Globus pallidus (tissue), 1 donor: ENCODE measurements at regions not wholly inside any gene's neighbourhood (a gene's known extent, or its start where the extent isn't known, plus 50 kb on each side); places are given as distances from the start of the nearest gene placed in this dataset.

Experiments
- DNase-seq: peaks from one replicate; pipeline ENCODE4 v3.0.0-alpha.2; 2015; ENCODE audit warnings: low spot score

DNA sequence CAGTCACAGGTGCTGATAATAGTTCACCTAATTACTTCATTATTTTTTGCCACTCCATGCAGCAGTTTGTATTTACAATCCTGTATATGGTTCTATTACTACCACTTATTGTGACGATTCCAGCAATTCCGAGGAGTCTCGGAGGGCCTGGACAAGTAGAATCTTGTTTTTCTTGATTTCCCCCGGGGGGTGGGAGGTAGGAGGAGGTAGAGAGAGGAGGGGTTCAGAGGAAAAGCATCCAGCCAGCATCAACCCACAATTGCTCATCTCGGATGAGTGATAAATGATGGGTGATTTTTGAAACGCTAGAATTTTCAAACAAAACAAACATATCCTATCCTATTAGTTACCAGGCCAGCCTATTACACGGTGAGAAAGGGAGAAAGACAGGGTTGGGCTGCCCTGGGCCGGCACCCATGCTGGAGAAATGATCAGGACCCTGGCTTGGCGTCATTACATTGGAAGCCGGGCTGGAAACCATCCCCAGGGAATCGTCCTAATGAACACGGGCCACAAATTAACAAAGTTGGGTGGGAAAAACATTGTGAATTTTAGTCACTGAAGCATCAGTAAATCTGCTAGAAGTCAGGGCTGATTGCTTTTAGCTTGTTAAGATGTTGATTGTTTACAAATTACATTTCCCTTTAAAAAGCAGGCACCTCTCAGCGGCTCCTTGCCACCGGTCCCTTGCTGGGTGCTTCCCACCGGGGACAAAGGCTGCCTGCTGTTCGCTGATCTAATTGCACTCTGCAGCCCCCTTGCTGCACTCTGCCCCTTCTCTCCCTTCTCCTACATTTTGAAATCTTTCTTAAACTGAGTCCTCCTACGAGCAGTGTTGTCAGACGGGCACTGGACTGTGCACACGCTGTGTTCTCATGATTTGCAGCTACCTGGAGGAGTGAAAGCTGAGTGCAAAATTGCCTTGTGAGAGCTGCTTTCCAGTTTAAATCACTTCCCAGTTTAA lies 95.5 kb downstream of the FAM204A start:
- no peak for DNase-seq

DNA sequence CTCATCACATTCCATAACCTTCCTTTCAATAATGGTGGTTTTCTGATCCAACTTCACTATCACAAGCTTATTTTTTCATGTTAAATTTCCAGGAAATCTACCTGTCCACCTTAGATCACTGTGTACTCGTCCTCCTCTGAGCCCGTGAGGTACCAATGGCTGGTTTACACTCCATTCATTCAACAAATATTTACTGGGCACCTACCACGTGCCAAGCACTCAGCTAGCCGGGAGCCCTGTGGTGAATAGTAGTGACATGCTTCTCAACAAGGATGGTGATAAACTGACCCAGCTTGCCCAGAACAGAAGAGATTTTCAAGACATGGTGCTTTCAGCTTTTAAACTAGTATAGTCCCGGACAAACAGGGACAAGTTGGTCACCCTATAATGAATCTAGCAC lies 98.2 kb downstream of the FAM204A start:
- DNase-seq, result no peak

DNA sequence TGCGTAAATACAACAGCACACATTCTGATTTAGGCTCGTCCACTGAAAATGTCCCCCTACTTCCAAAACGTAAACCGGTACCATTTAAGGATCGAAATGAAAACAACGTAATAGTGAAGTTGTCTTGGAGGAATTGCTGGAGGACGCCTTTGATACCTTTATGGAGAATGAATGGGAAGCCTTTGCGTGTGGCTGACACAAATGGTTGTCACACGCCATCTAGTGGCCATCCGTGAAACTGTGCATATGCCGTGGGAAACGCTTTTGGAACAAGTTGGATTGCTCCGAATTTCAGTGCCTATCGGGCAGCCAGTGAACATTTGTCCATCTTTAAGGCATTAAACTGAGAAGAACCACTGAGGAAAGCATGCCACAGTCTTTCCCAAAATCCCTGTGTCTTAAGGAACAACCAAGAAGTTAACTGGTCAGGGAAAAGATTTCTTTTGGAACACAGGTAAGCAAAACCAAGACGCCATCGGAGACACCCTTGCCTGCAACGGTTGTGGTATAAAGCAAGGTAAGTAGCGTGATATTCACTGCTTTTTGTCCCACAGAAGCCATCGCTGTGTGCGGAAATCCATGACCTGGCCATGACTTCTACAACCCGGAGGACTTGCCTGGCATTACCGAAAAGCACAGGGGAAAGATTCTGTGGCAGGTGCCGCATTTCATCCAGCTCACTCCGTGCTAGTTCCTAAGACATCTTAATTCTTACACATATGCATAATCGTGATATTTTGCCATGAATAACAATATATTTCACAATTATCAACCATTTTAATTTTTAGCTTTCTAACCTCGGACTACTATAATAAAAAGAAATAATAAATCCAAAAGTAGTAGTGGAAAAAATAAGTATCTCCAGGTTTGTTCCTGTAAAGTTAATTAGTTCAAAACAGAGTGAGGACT lies 100.6 kb downstream of the FAM204A start:
- peak; percentile 68 for DNase-seq

DNA sequence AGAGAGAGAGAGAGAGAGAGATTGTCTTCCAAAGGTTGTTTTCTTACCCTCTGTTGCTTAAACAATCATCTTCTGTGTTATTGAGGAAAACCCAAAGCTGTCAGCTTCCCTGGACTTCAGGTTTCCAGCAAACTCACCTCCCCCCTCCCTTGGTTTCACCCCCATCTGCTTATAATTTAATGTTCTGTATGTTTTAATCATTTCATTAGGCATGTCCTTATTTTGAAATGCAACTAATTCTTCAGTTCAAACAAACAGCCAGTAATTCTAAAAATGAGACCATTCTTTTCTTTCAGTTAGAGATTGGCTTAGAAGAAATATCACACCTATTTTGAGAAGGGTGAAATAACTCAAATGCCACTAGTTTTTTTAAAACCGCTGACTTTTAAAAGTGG lies 102.9 kb downstream of the FAM204A start:
- DNase-seq, result no peak

DNA sequence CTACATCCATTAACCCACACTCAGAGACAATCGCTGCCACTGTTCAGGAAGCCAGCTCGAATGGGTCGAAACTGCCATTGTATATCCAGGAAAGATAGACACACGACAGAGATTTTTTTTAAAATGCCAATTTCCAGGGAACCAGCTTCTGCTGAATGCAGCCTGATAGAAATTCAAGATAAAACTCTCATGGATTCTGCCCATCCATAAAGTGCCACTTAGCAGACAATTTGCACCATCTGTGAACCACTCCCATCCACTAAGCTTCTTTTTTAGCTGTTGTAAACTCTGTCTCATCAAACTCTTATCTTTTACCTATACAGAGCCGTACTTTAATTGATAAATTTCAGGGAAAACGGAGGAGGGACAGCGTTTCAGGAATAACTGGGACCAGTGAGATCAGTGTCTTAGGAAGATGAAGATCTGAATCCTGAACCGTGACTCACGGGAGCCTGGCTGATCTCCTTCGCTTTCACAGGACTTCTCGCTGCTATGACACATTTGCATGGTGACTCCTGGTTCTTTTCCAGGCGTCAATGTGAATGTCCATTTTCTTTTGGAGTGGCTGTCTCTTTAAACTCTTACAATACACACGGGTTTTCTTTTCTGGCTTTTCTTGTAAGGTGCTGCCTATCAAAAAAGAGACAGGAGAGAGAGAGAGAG lies 103.4 kb downstream of the FAM204A start:
- DNase-seq, result no peak

DNA sequence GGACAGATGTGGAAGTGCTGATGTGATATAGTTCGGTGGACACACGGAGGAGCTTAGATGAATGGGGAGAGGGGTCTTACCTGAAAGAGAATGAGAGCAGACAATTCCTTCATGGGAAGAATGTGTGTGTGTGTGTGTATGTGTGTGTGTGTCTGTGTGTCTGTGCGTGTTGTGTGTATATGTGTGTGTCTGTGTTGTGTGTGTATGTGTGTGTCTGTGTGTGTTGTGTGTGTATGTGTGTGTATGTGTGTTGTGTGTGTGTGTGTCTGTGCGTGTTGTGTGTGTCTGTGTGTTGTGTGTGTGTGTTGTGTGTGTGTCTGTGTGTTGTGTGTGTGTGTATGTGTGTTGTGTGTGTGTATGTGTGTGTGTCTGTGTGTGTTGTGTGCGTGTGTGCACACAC lies 104.2 kb downstream of the FAM204A start:
- DNase-seq, result no peak

DNA sequence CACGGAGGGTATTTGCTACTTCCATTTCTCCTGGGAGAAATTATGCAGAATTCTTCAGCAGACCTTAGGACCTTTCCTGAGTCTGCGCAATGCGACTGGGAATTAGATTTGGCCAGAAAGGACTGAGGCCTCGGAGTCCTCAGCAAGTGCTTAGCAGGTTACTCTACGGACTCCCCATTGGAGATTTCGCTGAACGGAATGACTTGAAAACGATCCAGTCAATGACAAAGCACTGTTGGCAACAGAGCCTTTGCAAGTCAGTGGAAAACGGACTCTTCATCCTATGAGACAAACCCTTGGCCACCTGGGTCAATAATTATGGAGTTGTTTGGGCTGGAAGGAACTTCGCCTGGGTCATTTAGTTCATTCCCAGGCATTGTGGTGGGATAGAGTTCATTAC lies 107.4 kb downstream of the FAM204A start:
- DNase-seq, result no peak

DNA sequence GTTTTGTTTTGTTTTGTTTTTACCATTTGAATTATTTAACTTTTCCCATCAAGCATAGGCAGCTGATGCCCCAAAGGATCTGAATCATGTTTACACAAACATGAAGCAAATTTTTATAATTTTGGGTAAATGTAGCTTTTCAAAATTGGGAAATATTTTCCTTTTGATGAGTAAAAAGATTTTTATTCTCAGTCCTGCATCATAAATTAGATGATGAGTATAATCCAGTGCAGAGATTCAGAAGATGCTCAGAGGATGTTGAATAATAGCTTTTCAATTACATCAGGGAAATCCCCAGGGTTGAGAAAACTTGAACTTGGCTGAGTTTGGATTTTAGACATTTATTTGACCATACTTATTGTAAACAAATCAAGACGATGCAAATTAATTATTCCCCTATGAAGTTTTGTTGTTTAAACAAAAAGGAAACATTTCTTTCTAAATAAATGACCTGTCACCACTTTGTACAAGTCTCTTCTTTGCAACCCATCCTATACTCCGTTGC lies 121.7 kb downstream of the FAM204A start:
- no peak for DNase-seq

DNA sequence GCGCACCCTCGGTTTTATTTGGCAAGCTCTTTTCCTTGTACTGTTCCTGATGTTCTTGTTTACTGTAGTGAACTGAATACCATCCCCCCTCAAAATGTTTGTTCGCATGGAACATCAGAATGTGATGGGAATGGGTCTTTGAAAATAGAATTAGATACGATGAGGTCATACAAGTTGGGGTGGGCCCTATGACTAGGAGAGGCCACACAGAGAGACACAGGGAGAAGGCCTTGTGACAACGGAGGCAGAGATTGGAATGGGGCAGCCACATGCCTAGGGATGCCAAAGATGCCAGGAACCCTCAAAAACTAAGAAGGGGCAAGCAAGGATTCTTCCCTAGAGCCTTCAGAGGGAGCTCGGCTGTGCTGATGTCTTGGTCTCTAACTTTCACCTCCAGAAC lies 123.6 kb downstream of the FAM204A start:
- no peak for DNase-seq

DNA sequence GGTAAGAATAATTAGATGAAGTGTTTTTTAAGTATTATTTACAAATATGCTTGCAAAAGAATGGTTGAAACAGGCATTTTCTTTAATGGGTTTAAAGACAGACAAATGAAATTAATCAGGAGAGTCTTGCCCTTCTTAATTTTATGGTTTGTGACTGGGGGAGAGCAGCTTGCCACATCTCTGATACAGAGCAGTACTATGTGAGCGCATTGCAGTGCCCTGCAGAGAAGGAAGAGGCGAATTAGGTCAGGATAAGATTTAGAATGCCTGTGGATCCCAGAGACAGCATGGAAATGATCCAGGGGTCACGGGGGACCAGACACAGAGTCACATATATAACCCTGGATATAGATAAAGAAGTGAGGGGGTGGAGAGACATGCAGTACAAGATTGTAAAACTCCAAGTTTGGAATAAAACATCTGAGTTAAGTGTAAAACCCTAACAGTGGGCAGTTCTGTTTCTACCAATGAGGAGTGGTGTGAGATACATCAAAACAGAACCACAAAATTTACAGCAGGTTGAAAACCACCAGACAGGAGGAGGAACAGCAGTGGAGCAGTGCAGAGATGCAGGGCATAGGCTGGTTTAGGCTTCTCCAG lies 125.5 kb downstream of the FAM204A start:
- no peak for DNase-seq

DNA sequence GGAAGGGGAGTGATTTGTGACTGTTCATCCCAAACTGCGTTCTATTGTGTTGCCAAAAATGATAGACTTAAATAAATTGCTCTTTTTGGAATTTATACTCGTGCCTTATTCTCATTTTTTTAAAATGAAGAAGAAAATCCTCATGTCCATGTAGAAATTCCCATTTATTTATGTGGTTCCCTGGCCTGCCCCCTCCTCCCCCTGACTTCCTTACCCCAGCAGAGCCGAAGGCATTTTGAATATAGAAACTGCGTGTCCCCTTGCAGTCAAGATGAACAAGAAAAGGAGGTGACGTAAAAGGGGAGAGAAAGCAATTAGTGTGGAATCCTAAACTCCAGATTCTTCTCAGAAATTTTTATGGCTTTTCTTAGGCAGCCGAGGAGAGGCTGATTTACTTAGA lies 126.1 kb downstream of the FAM204A start:
- DNase-seq, result no peak

DNA sequence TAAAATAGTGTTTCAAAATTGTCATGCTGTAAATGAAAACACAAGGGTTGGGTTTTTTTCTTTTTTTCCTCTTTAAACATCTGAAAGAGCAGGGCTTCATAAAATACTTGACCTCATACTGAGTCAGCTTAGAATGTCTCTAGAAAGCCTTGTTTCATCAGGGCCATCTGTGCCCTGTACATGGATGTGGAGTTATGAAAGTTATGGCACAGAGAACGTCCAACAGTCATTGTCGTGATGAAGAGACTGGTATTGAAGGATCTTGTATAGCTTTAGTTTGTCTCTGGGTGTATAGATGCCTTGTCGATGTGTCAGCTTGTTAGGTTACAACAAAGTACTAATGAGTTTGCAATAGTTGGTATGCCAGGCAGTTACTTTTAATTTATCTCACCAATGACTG lies 127.3 kb downstream of the FAM204A start:
- no peak for DNase-seq

DNA sequence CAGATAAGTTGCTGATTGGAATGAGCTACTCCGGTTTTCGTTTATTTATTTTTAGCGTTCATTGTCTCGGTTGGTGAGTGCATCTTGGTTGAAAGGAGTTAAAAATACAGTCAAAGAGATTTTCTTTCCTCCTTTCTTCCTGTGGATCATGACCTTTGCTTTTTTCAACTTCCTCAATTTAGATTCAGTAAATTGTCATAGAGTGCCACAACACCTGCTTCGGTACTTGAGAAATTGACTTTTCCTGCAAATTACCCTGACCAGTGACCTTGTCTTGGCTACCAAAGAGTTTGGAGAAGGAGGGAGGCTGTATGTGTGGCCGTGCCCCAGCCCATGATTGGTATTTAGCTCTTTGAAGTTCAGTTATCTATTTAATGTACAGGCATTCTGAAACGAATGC lies 128.7 kb downstream of the FAM204A start:
- DNase-seq, result no peak

DNA sequence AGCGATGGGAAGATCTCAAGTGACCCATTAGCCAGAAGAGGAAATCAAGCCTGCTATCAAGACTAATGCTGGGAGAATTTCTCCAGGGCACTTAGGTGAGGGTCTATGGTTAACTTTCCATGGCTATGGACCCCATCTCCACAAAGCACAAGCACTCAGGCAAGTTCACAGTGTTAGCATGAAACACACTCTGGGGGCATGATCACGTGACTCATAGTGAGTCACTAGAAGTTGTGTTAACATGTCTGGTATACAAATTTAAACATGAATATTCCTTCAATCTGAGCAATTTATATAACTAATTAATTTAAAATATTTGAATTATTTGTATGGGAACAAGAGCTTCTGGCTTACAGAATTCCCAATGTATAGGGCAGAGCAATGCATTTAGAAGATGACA lies 131.8 kb downstream of the FAM204A start:
- no peak for DNase-seq

DNA sequence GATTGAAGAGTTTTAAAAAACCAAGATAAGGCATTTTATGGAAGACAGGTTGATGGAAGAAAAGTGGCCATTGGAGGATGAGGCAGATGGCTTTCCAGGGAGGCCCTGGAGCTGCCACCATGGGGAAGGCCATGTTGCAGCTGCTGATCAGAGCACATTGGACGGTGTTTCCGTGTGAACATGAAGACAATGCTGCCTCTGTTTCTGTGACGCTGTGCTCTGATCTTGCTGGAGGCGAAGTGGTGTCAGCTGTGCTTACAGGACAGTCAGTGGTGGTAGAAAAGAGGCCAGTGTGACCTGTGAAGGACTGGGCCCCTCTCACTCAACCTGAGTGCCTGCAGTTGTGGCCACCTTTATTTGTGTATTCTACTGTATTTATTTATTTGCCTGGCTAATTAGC lies 132.9 kb downstream of the FAM204A start:
- peak; percentile 85 for DNase-seq

DNA sequence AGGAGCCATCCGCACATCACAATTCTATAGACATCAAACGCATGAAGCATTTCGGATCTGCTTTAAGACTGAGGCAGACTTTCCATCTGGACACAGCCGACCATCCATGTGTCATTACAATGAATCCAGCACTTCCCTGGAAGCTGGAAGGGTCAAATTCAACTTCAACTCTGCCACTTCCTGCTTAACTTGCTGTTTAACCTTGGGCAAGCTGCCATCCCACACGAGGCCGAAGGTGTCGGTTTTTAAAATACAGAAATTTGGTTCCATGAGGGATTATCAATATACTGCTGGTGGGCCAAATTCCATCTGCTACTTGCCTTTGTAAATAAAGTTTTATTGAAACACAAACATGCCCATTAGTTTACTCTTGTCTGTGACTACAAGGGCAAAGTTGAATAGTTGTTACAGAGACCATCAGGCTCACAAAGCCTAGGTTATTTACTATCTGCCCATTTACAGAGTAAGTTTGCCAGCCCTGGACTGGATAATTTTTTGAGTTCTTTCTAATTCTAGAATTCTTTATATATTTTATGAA lies 134.6 kb downstream of the FAM204A start:
- DNase-seq, result no peak

DNA sequence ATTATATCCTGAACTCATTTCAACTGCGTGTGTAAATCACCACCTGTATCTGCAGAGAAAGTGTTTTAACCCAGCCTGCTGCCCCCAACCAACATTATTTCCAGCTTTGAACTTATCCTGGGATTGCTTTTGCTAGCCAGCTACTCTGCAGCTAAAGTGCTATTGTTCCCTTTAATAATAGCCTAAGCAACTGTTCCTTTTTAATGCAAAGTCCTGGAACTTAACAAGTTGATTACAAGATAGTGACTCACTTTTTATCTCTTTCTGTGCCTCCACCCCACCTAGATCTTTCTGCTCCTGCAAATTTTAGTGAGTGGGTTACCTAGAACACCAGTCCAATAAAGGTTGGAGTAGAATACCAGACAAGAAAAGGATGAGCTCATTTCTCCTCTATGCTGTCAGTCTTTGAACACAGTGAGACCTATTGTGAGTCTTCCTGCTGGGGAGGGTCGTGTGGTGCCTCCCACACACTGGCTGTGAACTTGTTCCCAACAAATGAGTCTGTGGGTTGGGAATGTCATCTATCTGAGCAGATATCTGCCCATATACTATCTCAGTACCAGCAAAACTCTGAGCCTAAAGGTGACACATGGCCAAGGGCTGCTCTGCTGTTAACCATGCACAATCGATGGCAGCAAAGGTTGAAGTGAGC lies 137.7 kb downstream of the FAM204A start:
- DNase-seq, result no peak

DNA sequence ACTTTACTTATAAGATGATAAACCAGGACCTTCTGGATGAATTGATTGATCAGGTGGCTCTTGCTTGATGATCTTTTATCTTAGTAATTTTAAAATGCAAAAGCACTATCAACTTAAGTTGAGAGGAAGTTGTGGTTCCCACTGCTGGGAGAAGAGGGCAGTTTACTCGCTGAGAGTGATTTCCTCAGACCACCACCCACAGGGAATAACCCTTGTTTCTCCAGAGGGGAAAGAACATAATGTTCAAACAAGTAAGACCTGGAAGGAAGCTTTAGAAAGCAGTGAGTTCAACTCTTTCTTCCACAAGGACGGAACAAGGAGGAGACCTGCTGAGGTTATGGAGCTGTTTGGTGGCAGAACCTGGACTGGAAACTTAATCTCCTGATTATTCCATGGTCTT lies 138.7 kb downstream of the FAM204A start:
- no peak for DNase-seq

DNA sequence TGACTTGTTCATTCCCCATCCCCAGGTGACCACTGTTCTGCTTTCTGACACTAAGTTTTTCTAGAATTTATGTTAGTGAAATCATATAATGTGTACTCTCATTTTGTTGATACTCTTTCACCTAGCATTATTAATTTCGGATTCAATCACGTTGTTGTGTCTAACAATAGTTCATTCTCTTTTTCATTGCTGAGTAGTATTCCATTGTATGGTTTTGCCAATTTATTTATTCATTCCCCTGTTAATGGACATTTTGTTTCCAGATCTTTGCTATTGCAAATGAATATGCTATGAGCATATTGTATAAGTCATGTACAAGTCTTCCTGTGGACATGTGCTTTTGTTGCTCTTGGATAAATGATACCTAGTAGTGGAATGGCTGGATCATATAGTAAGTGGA lies 146.4 kb downstream of the FAM204A start:
- no peak for DNase-seq

DNA sequence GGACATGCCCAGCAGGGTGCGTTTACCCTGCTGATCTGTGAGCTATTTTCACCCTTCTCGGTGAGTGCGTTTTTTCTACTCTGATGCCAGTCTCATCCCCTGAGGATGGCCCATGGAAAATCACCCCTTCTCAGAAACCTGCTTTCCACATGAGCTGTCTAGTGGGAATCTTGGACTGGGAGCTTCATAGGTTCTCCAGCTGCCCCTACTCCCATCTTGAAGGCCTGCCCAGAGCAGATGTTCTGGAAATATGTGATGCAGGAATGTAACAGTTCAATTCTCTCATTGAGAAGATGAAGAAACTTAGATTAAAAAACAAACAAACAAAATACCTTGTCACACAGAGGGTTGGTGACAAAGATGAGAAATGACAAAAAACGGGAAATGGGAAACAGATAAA lies 146.9 kb upstream of the RAB11FIP2 start:
- DNase-seq, result no peak

DNA sequence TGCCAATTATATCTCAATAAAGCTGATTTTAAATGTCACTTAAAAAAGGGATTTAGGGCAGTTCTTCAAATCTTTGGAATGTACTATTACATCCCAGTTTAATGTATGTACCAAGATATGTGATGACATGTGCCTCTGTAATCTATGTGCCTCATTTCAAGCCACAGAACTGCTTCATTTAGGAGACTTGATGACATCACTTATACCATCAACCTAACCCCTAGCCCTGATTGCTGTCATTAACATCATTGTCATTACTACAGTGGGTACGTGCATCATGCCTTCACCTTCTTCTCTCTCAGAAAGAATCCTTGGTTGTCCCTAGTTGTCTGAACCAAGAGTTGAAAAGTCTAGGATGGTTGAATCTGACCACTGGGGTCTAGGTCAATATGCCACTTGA lies 134.3 kb upstream of the RAB11FIP2 start:
- no peak for DNase-seq
